ENCODE measurements at regions not wholly inside any gene's neighbourhood (a gene's known extent, or its start where the extent isn't known, plus 50 kb on each side); places are given as distances from the start of the nearest gene placed in this dataset.

DNA sequence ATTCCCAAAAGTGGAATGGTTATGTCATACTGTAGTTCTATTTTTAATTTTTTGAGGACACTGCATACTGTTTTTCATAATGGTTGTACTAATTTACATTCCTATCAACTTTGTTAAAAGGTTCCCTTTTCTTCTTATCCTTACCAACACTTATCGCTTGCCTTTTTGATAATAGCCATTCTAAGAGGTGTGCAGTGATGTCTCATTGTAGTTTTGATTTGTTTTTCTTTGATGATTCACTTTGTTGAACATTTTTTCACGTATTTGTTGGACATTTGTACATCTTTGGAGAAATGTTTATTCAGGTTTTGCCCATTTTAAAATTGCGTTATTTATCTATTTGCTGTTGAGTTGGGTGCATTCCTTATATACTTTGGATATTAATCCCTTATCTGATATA is 188.8 kb upstream of the SPRY2 start:
- TF ChIP-seq, protein P1, sequence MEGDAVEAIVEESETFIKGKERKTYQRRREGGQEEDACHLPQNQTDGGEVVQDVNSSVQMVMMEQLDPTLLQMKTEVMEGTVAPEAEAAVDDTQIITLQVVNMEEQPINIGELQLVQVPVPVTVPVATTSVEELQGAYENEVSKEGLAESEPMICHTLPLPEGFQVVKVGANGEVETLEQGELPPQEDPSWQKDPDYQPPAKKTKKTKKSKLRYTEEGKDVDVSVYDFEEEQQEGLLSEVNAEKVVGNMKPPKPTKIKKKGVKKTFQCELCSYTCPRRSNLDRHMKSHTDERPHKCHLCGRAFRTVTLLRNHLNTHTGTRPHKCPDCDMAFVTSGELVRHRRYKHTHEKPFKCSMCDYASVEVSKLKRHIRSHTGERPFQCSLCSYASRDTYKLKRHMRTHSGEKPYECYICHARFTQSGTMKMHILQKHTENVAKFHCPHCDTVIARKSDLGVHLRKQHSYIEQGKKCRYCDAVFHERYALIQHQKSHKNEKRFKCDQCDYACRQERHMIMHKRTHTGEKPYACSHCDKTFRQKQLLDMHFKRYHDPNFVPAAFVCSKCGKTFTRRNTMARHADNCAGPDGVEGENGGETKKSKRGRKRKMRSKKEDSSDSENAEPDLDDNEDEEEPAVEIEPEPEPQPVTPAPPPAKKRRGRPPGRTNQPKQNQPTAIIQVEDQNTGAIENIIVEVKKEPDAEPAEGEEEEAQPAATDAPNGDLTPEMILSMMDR (conservative IDR thresholded peaks at IDR 0.05; ENCODE audit: low read length) = no peak
- TF ChIP-seq EZH2phosphoT487 (IDR thresholded peaks at IDR 0.05; ENCODE audit: borderline replicate concordance, low read depth, low read length) = no peak
